WTC11 (cell line): ENCODE measurements at regions not wholly inside any gene's neighbourhood (a gene's known extent, or its start where the extent isn't known, plus 50 kb on each side); places are given as distances from the start of the nearest gene placed in this dataset.

ENCODE experiments used
- E2F5 ChIP-seq: sonication (generic); formaldehyde crosslinking; IDR thresholded peaks from 2 replicates; pipeline ENCODE4 v1.8.1; 2022; ENCODE audit warnings: mild to moderate bottlenecking, moderate library complexity, missing genetic modification reagents
- IRF2 ChIP-seq: sonication (generic); formaldehyde crosslinking; IDR thresholded peaks from 2 replicates; pipeline ENCODE4 v1.8.0; 2022; ENCODE audit warnings: low read depth, missing genetic modification reagents, borderline replicate concordance
- MYBL2 ChIP-seq: sonication (generic); formaldehyde crosslinking; IDR thresholded peaks from 2 replicates; pipeline ENCODE4 v1.8.1; 2023; ENCODE audit warnings: mild to moderate bottlenecking, moderate library complexity, missing genetic modification reagents
- TF ChIP-seq, protein P1 (sequence below): fragments of 200-600 bp; IDR thresholded peaks from 2 replicates; pipeline ENCODE4 v1.8.0; 2022; ENCODE audit warnings: antibody characterized with exemption
- TF ChIP-seq, protein P2 (sequence below): sonication (generic); formaldehyde crosslinking; conservative IDR thresholded peaks from 2 replicates; pipeline ENCODE4 v1.8.1; 2022; ENCODE audit warnings: mild to moderate bottlenecking, missing genetic modification reagents
- TF ChIP-seq, protein P3 (sequence below): sonication (generic); formaldehyde crosslinking; IDR thresholded peaks from 2 replicates; pipeline ENCODE4 v1.8.0; 2023; ENCODE audit warnings: missing genetic modification reagents, mild to moderate bottlenecking, borderline replicate concordance

DNA sequence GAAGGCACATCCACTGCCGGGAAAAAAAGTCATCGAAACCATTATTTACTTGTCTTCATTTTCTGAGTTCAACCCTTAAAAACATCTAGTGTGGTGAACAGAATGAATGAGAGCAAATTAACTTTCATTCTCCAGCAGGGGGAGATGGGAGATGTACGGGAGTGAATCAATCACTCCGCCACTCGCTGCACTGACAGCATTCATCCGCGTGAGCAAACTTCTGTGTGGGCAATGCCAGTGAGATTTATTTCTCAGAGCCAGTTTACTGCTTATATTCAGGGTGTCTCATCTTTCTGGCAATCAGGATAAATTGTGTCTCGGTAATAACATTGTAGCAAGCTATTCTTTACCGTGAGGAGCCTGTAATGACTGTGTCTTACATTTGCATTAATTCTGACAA, 463.6 kb upstream of the MIS18BP1 start:
- TF ChIP-seq, protein P1, sequence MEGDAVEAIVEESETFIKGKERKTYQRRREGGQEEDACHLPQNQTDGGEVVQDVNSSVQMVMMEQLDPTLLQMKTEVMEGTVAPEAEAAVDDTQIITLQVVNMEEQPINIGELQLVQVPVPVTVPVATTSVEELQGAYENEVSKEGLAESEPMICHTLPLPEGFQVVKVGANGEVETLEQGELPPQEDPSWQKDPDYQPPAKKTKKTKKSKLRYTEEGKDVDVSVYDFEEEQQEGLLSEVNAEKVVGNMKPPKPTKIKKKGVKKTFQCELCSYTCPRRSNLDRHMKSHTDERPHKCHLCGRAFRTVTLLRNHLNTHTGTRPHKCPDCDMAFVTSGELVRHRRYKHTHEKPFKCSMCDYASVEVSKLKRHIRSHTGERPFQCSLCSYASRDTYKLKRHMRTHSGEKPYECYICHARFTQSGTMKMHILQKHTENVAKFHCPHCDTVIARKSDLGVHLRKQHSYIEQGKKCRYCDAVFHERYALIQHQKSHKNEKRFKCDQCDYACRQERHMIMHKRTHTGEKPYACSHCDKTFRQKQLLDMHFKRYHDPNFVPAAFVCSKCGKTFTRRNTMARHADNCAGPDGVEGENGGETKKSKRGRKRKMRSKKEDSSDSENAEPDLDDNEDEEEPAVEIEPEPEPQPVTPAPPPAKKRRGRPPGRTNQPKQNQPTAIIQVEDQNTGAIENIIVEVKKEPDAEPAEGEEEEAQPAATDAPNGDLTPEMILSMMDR: no peak
- TF ChIP-seq IRF2 (CRISPR knock-in tag): no peak
- no peak for TF ChIP-seq E2F5
- no peak for TF ChIP-seq MYBL2 (CRISPR knock-in tag)
- TF ChIP-seq, protein P2, sequence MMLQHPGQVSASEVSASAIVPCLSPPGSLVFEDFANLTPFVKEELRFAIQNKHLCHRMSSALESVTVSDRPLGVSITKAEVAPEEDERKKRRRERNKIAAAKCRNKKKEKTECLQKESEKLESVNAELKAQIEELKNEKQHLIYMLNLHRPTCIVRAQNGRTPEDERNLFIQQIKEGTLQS (CRISPR knock-in tag): no peak
- TF ChIP-seq, protein P3, sequence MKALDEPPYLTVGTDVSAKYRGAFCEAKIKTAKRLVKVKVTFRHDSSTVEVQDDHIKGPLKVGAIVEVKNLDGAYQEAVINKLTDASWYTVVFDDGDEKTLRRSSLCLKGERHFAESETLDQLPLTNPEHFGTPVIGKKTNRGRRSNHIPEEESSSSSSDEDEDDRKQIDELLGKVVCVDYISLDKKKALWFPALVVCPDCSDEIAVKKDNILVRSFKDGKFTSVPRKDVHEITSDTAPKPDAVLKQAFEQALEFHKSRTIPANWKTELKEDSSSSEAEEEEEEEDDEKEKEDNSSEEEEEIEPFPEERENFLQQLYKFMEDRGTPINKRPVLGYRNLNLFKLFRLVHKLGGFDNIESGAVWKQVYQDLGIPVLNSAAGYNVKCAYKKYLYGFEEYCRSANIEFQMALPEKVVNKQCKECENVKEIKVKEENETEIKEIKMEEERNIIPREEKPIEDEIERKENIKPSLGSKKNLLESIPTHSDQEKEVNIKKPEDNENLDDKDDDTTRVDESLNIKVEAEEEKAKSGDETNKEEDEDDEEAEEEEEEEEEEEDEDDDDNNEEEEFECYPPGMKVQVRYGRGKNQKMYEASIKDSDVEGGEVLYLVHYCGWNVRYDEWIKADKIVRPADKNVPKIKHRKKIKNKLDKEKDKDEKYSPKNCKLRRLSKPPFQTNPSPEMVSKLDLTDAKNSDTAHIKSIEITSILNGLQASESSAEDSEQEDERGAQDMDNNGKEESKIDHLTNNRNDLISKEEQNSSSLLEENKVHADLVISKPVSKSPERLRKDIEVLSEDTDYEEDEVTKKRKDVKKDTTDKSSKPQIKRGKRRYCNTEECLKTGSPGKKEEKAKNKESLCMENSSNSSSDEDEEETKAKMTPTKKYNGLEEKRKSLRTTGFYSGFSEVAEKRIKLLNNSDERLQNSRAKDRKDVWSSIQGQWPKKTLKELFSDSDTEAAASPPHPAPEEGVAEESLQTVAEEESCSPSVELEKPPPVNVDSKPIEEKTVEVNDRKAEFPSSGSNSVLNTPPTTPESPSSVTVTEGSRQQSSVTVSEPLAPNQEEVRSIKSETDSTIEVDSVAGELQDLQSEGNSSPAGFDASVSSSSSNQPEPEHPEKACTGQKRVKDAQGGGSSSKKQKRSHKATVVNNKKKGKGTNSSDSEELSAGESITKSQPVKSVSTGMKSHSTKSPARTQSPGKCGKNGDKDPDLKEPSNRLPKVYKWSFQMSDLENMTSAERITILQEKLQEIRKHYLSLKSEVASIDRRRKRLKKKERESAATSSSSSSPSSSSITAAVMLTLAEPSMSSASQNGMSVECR (CRISPR knock-in tag): no peak
